K562 (cell line): ENCODE measurements at regions not wholly inside any gene's neighbourhood (a gene's known extent, or its start where the extent isn't known, plus 50 kb on each side); places are given as distances from the start of the nearest gene placed in this dataset.

Experiments used
- CTCF ChIP-seq, 3 experiments: IDR thresholded peaks in 2 of 3; conservative IDR thresholded peaks in 1 of 3; 2 replicates each; pipeline ENCODE4 v1.5.1; 2011 to 2012; ENCODE audit warnings: low read length in 3 of 3, mild to moderate bottlenecking in 3 of 3, control low read depth in 2 of 3, improper control_type of control experiment in 1 of 3, inconsistent platforms in 1 of 3, low read depth in 1 of 3, mixed read lengths in 1 of 3, moderate library complexity in 1 of 3; ENCODE audit not compliant: insufficient read depth in 2 of 3
- ELK1 ChIP-seq: sonication (generic); formaldehyde crosslinking; IDR thresholded peaks from 2 replicates; pipeline ENCODE4 v1.8.1; 2022; ENCODE audit warnings: missing genetic modification reagents
- EZH2 ChIP-seq: IDR thresholded peaks from 2 replicates; pipeline ENCODE4 v1.6.1; 2012; ENCODE audit warnings: low read depth, mild to moderate bottlenecking, inconsistent platforms, low read length, borderline replicate concordance
- FOSL1 ChIP-seq: fragments of 200-800 bp; sonication (Bioruptor generic); conservative IDR thresholded peaks from 2 replicates; pipeline ENCODE4 v1.6.1; 2016; ENCODE audit warnings: missing genetic modification characterization, missing compliant biosample characterization
- HCFC1 ChIP-seq: IDR thresholded peaks from 2 replicates; pipeline ENCODE4 v1.6.1; 2012; ENCODE audit warnings: low read depth, low read length, improper control_type of control experiment
- HMBOX1 ChIP-seq: sonication (generic); IDR thresholded peaks from 2 replicates; pipeline ENCODE4 v1.6.1; 2016
- PML ChIP-seq: IDR thresholded peaks from 2 replicates; pipeline ENCODE4 v1.6.1; 2012; ENCODE audit warnings: low read length, inconsistent platforms
- POLR2AphosphoS5 ChIP-seq: IDR thresholded peaks from 2 replicates; pipeline ENCODE4 v1.6.1; 2011; ENCODE audit warnings: mild to moderate bottlenecking, low read depth, low read length, moderate library complexity; ENCODE audit not compliant: control insufficient read depth, insufficient read depth
- SMAD3 ChIP-seq: fragments of 450-650 bp; formaldehyde crosslinking; conservative IDR thresholded peaks from 2 replicates; pipeline ENCODE4 v1.4.0; 2020; ENCODE audit warnings: mild to moderate bottlenecking
- SMARCE1 ChIP-seq: fragments of 450-650 bp; IDR thresholded peaks from 2 replicates; pipeline ENCODE4 v1.7.1; 2016; ENCODE audit warnings: mild to moderate bottlenecking
- ZNF263 ChIP-seq: sonication (generic); formaldehyde crosslinking; IDR thresholded peaks from 2 replicates; pipeline ENCODE4 v1.8.0; 2022; ENCODE audit warnings: mild to moderate bottlenecking, missing genetic modification reagents, borderline replicate concordance
- ZNF609 ChIP-seq: sonication (generic); formaldehyde crosslinking; IDR thresholded peaks from 2 replicates; pipeline ENCODE4 v1.8.1; 2023; ENCODE audit warnings: missing genetic modification reagents, mild to moderate bottlenecking, borderline replicate concordance
- ZNF644 ChIP-seq: fragments of 200-800 bp; sonication (Bioruptor generic); IDR thresholded peaks from 2 replicates; pipeline ENCODE4 v1.6.1; 2016; ENCODE audit warnings: low read depth, missing genetic modification characterization, missing compliant biosample characterization

DNA sequence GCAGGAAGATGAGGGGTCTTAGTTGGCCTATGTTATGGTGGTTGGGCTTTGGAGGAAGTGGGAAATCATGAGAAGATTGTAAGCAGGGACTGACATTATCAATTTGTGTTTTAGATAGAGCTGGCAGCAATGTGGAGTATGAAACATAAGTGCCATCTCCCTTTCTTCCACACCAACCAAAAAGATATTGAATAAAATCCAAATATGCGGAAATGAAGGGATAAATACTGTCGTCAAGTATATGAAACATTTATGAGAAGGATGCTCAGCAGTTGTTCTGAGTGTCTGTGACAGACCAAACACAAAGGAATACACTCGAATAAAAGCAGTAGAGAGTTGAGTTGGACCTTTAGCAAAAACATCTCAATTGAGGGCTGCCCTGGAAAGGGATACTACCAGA is 1090.0 kb upstream of the ZEB2 start:
- TF ChIP-seq CTCF (IDR thresholded peaks at IDR 0.05 in 2 of 3, conservative IDR thresholded peaks at IDR 0.05 in 1 of 3; ENCODE audit: insufficient read depth in 2 of 3, low read depth in 1 of 3, low read length in 3 of 3) (no peak), PML (no peak), HMBOX1 (no peak), EZH2 (no peak), SMARCE1 (no peak), POLR2AphosphoS5 (no peak), HCFC1 (no peak), ELK1 (no peak), FOSL1 (tag) (no peak), ZNF609 (CRISPR knock-in tag) (no peak), ZNF644 (no peak), ZNF263 (CRISPR knock-in tag) (no peak), SMAD3 (no peak)
